ENCODE measurements at regions not wholly inside any gene's neighbourhood (a gene's known extent, or its start where the extent isn't known, plus 50 kb on each side); places are given as distances from the start of the nearest gene placed in this dataset.

GRCh38 chr4:181959121-181959520 is 284.1 kb upstream of the TENM3 start:
- Histone ChIP-seq H3K9me3 (no peaks in the 10 kb centered on the region), H3K27me3 (no peaks in the 10 kb centered on the region), H3K4me3 (no peak overlapping the region), H3K27ac (no peak overlapping the region), H3K4me1 (no peaks in the 10 kb centered on the region), H3K36me3 (ENCODE audit: low read depth, missing control alignments) (no peaks in the 10 kb centered on the region)
- TF ChIP-seq, protein P1, sequence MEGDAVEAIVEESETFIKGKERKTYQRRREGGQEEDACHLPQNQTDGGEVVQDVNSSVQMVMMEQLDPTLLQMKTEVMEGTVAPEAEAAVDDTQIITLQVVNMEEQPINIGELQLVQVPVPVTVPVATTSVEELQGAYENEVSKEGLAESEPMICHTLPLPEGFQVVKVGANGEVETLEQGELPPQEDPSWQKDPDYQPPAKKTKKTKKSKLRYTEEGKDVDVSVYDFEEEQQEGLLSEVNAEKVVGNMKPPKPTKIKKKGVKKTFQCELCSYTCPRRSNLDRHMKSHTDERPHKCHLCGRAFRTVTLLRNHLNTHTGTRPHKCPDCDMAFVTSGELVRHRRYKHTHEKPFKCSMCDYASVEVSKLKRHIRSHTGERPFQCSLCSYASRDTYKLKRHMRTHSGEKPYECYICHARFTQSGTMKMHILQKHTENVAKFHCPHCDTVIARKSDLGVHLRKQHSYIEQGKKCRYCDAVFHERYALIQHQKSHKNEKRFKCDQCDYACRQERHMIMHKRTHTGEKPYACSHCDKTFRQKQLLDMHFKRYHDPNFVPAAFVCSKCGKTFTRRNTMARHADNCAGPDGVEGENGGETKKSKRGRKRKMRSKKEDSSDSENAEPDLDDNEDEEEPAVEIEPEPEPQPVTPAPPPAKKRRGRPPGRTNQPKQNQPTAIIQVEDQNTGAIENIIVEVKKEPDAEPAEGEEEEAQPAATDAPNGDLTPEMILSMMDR (IDR thresholded peaks at IDR 0.05): no peak
- TF ChIP-seq POLR2A (IDR thresholded peaks at IDR 0.05): no peak
- intact Hi-C loops (cut with DNase I; ENCODE audit: low total_unique reads): no loop called here
- WGBS, 2 donors: 81 to 88% methylated on average over 3 of the region's 3 CpGs
- no peak for DNase-seq

DNA sequence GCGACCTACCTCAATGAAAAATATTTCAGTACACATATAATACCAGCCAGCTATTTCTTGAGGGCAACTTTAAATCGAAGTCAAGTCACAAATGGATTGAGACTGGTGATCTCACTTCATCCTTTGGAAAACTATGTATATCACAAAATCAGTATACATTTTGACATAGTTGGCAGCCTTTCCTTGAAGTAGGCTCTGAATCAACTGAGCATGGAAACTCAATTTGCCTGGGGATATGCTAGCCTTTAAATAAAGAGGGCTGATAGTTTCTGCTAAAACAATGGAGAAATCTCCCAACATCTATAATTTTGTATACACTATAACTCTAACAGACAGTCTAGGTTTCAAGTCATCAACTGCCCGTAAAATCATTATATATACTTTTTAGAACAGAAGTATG is 282.8 kb upstream of the TENM3 start:
- no peak overlapping the region for H3K4me3 ChIP-seq
- no peaks in the 10 kb centered on the region for H3K9me3 ChIP-seq
- 88 to 95% methylated on average over 3 of the region's 3 CpGs for WGBS, 2 donors
- no peaks in the 10 kb centered on the region for H3K36me3 ChIP-seq (ENCODE audit: low read depth, missing control alignments)
- no peak overlapping the region for H3K27ac ChIP-seq
- no peak for DNase-seq
- no peaks in the 10 kb centered on the region for H3K4me1 ChIP-seq
- TF ChIP-seq POLR2A (IDR thresholded peaks at IDR 0.05): no peak
- TF ChIP-seq, protein P1 (IDR thresholded peaks at IDR 0.05): no peak
- intact Hi-C loops (cut with DNase I; ENCODE audit: low total_unique reads): no loop called here
- H3K27me3 ChIP-seq: no peaks in the 10 kb centered on the region

DNA sequence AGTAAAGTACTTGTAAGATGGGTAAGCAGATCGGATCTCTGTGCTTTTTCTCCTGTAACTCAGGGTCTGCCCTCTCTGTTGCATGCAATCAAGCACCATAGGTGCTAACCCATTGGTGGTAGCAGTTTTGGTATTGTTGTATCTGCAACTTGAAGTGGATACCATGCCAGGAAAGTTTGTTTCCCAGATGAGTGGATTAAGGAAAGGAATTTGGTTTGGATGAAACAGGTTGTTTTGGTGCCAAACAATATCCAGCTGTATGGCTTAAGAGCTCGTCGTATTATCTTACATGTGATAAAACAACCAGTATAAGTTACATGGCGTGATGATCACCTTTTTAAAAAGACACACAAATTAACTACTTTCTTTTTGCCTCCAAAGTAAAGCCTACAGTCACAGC is 280.9 kb upstream of the TENM3 start:
- DNase-seq: no peak
- 48 to 51% methylated on average over 4 of the region's 4 CpGs for WGBS, 2 donors
- H3K36me3 ChIP-seq (ENCODE audit: low read depth, missing control alignments): no peaks in the 10 kb centered on the region
- no peaks in the 10 kb centered on the region for H3K27me3 ChIP-seq
- intact Hi-C loops (cut with DNase I; ENCODE audit: low total_unique reads): no loop called here
- TF ChIP-seq POLR2A (IDR thresholded peaks at IDR 0.05): no peak
- TF ChIP-seq, protein P1 (IDR thresholded peaks at IDR 0.05): no peak
- H3K27ac ChIP-seq: no peak overlapping the region
- no peaks in the 10 kb centered on the region for H3K4me1 ChIP-seq
- H3K4me3 ChIP-seq: no peak overlapping the region
- no peaks in the 10 kb centered on the region for H3K9me3 ChIP-seq

- Histone ChIP-seq H3K27me3 (no peaks in the 10 kb centered on the region), H3K27ac (no peak overlapping the region), H3K4me1 (no peaks in the 10 kb centered on the region), H3K9me3 (no peaks in the 10 kb centered on the region), H3K36me3 (ENCODE audit: low read depth, missing control alignments) (no peaks in the 10 kb centered on the region), H3K4me3 (no peak overlapping the region)
- DNase-seq: no peak
- 94 to 96% methylated on average over 8 of the region's 8 CpGs for WGBS, 2 donors
- intact Hi-C loops (cut with DNase I; ENCODE audit: low total_unique reads): no loop called here
- TF ChIP-seq, protein P1 (IDR thresholded peaks at IDR 0.05): no peak
- TF ChIP-seq POLR2A (IDR thresholded peaks at IDR 0.05): no peak
Observed at GRCh38 chr4:181964731-181965130, 278.5 kb upstream of the TENM3 start.

- Histone ChIP-seq H3K36me3 (ENCODE audit: low read depth, missing control alignments) (no peaks in the 10 kb centered on the region), H3K4me1 (no peaks in the 10 kb centered on the region), H3K9me3 (no peaks in the 10 kb centered on the region), H3K4me3 (no peak overlapping the region), H3K27ac (no peak overlapping the region), H3K27me3 (no peaks in the 10 kb centered on the region)
- intact Hi-C loops (cut with DNase I; ENCODE audit: low total_unique reads): no loop called here
- no peak for DNase-seq
- WGBS, 2 donors: 92 to 100% methylated on average over 1 of the region's 1 CpG
- TF ChIP-seq, protein P1 (IDR thresholded peaks at IDR 0.05): no peak
- TF ChIP-seq POLR2A (IDR thresholded peaks at IDR 0.05): no peak
Observed at GRCh38 chr4:181966104-181966551, 277.1 kb upstream of the TENM3 start.
